Upper lobe of left lung (tissue), 4 donors: ENCODE measurements at regions not wholly inside any gene's neighbourhood (a gene's known extent, or its start where the extent isn't known, plus 50 kb on each side); places are given as distances from the start of the nearest gene placed in this dataset.

Experiments
- CTCF ChIP-seq, 6 experiments: fragments of 450-650 bp in 4 of 6; fragments of 200-600 bp in 2 of 6; sonication (generic) in 2 of 6; IDR thresholded peaks; one replicate each; pipeline ENCODE4 v1.5.1; 2016 to 2019; ENCODE audit warnings: antibody characterized with exemption in 6 of 6
- EP300 ChIP-seq, 4 donors: sonication (generic); formaldehyde crosslinking; IDR thresholded peaks; one replicate each; pipeline ENCODE4 v1.5.1; 2017; ENCODE audit warnings: antibody characterized with exemption in 4 of 4, control low read depth in 2 of 4
- POLR2A ChIP-seq, 4 donors: fragments of 450-650 bp; IDR thresholded peaks; one replicate each; pipeline ENCODE4 v1.5.1; 2016 to 2017; ENCODE audit warnings: antibody characterized with exemption in 4 of 4, mild to moderate bottlenecking in 2 of 4

- no peak for TF ChIP-seq CTCF (IDR thresholded peaks at IDR 0.05)
- TF ChIP-seq POLR2A (IDR thresholded peaks at IDR 0.05) = no peak
- no peak for TF ChIP-seq EP300 (IDR thresholded peaks at IDR 0.05)
Measured at GRCh38 chr1:58999676-59000075, 215.8 kb upstream of the JUN start.
